SKM-1 (cell line): ENCODE measurements at regions not wholly inside any gene's neighbourhood (a gene's known extent, or its start where the extent isn't known, plus 50 kb on each side); places are given as distances from the start of the nearest gene placed in this dataset.
A peak's percentile ranks its signal among the peaks of the same experiment; 100 is the strongest.
"Not testable (repeated sequence)": the region's sequence is repeated elsewhere in the genome, so short reads cannot be mapped to it uniquely, and the experiment has no call there.

Source experiments
- DNase-seq: peaks from one replicate; lab custom pipeline; 2025; ENCODE audit not compliant: unreplicated experiment; lab: John Stamatoyannopoulos, UW

GRCh38 chr15:50857763-50858162 is 50.7 kb upstream of the AP4E1 start:
- no peak for DNase-seq

- DNase-seq = peak; percentile 91
Observed at GRCh38 chr15:50854601-50855490, 53.6 kb upstream of the AP4E1 start.

GRCh38 chr15:50850003-50850402 is 58.5 kb upstream of the AP4E1 start:
- no peak for DNase-seq

- DNase-seq = no peak
Observed at GRCh38 chr15:50848349-50848748, 60.1 kb upstream of the AP4E1 start.

- not testable (repeated sequence) for DNase-seq
Observed at GRCh38 chr15:50845181-50845580, 63.3 kb upstream of the AP4E1 start.

- DNase-seq = no peak
Observed at GRCh38 chr15:50840520-50840919, 68.0 kb upstream of the AP4E1 start.

GRCh38 chr15:50837256-50837770 is 71.2 kb upstream of the AP4E1 start:
- DNase-seq = no peak

- DNase-seq = no peak
Observed at GRCh38 chr15:50830477-50831354, 65.2 kb upstream of the SPPL2A start.

- DNase-seq = no peak
Observed at GRCh38 chr15:50828610-50829206, 63.2 kb upstream of the SPPL2A start.

GRCh38 chr15:50825946-50826345 is 60.4 kb upstream of the SPPL2A start:
- no peak for DNase-seq

GRCh38 chr15:50824514-50824913 is 59.0 kb upstream of the SPPL2A start:
- DNase-seq = no peak

GRCh38 chr15:50823281-50823680 is 57.8 kb upstream of the SPPL2A start:
- DNase-seq = no peak

- no peak for DNase-seq
Observed at GRCh38 chr15:50821476-50821875, 56.0 kb upstream of the SPPL2A start.

GRCh38 chr15:50820808-50821382 is 55.4 kb upstream of the SPPL2A start:
- no peak for DNase-seq

GRCh38 chr15:50819344-50819743 is 53.8 kb upstream of the SPPL2A start:
- DNase-seq = no peak

GRCh38 chr15:50815958-50816590 is 50.6 kb upstream of the SPPL2A start:
- no peak for DNase-seq
